T-helper 2 cell treated with Interferon-gamma antibody and Interleukin-4, amounts not matched to agents 5 μg/mL and 100 μg/mL, for 36 hours (primary cell): ENCODE measurements at regions not wholly inside any gene's neighbourhood (a gene's known extent, or its start where the extent isn't known, plus 50 kb on each side); places are given as distances from the start of the nearest gene placed in this dataset.

ENCODE experiments used
- DNase-seq: peaks from one replicate; pipeline ENCODE4 v3.0.0; 2021; ENCODE audit warnings: low spot score
- H3K27ac Mint-ChIP-seq: one replicate; pipeline ENCODE4 v1.8.0; 2021; ENCODE audit warnings: mild to moderate bottlenecking, mixed read lengths
- H3K27me3 Mint-ChIP-seq: one replicate; pipeline ENCODE4 v1.8.0; 2021; ENCODE audit warnings: low read depth, mixed read lengths
- H3K36me3 Mint-ChIP-seq: one replicate; pipeline ENCODE4 v1.8.0; 2021; ENCODE audit warnings: low read depth, mixed read lengths
- H3K4me1 Mint-ChIP-seq: one replicate; pipeline ENCODE4 v1.8.0; 2021; ENCODE audit warnings: low read depth, mixed read lengths
- H3K4me3 Mint-ChIP-seq: one replicate; pipeline ENCODE4 v1.8.0; 2022; ENCODE audit warnings: mild to moderate bottlenecking, moderate library complexity, mixed read lengths
- H3K9me3 Mint-ChIP-seq: one replicate; pipeline ENCODE4 v1.8.0; 2021; ENCODE audit warnings: mixed read lengths

DNA sequence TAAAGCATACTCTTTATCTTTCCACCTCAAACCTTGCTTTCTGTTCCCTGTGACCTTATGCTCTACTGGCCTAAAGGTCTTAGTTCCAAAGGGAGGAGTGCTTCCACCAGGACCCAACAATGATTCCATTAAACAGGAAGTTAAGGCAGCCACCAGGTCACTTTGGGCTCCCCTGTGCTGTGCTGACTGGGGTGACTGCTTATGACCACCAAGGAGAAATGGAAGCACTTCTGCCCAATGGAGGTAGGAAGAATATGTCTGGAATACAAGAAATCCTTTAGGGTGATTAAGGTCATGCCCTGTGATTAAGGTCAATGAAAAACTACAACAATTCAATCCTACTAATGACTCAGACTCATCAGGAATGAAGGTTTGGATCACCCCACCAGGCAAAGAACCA, 233.8 kb upstream of the CDH11 start:
- Mint-ChIP-seq H3K4me1 (no peaks in the 10 kb centered on the region), H3K27me3 (no peaks in the 10 kb centered on the region)

DNA sequence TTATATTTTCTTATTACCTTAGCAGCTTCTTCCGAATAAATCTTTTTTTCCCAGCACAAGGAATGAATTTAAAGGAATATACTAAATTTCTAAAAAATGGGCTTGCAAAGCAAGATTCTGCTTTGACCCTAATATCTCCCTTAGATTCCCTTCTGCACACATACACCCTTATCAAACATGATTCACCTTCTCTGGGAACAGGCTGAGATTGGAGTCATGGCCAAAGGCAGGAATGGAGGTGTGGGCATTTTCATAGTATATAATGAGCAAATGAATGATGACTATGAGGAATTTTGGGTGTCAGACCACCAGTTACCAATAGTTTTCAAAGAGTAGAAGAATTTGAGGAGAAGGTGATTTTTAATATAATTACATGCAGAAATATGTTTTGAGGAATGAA, 231.3 kb upstream of the CDH11 start:
- no peak overlapping the region for H3K27ac Mint-ChIP-seq
- no peak for DNase-seq

More for the DNA sequence above, 233.8 kb upstream of the CDH11 start:
- Mint-ChIP-seq H3K4me3 (no peak overlapping the region), H3K36me3 (no peaks in the 10 kb centered on the region), H3K27ac (no peak overlapping the region), H3K9me3 (peaks cover 34% of the 10 kb centered on the region)
- no peak for DNase-seq

GRCh38 chr16:65349626-65350025, 227.8 kb upstream of the CDH11 start:
- no peaks in the 10 kb centered on the region for H3K36me3 Mint-ChIP-seq
- H3K9me3 Mint-ChIP-seq: peaks cover 28% of the 10 kb centered on the region
- DNase-seq: no peak
- H3K4me3 Mint-ChIP-seq: no peak overlapping the region
- no peak overlapping the region for H3K27ac Mint-ChIP-seq
- no peaks in the 10 kb centered on the region for H3K4me1 Mint-ChIP-seq
- H3K27me3 Mint-ChIP-seq: no peaks in the 10 kb centered on the region

More for the DNA sequence above, 231.3 kb upstream of the CDH11 start:
- H3K27me3 Mint-ChIP-seq: no peaks in the 10 kb centered on the region
- no peaks in the 10 kb centered on the region for H3K4me1 Mint-ChIP-seq
- H3K36me3 Mint-ChIP-seq: no peaks in the 10 kb centered on the region
- no peak overlapping the region for H3K4me3 Mint-ChIP-seq
- peaks cover 40% of the 10 kb centered on the region for H3K9me3 Mint-ChIP-seq

GRCh38 chr16:65343556-65343955, 221.7 kb upstream of the CDH11 start:
- Mint-ChIP-seq H3K4me1 (no peaks in the 10 kb centered on the region), H3K4me3 (no peak overlapping the region), H3K27me3 (no peaks in the 10 kb centered on the region), H3K27ac (no peak overlapping the region), H3K36me3 (no peaks in the 10 kb centered on the region), H3K9me3 (peaks cover 12% of the 10 kb centered on the region)
- DNase-seq: no peak

- no peak overlapping the region for H3K27ac Mint-ChIP-seq
- H3K4me3 Mint-ChIP-seq: no peak overlapping the region
- no peaks in the 10 kb centered on the region for H3K27me3 Mint-ChIP-seq
- DNase-seq: no peak
- H3K9me3 Mint-ChIP-seq: peaks cover 12% of the 10 kb centered on the region
- H3K4me1 Mint-ChIP-seq: no peaks in the 10 kb centered on the region
- H3K36me3 Mint-ChIP-seq: no peaks in the 10 kb centered on the region
These were observed 220.5 kb upstream of the CDH11 start for GRCh38 chr16:65342231-65342866.

GRCh38 chr16:65339062-65339461, 217.2 kb upstream of the CDH11 start:
- H3K36me3 Mint-ChIP-seq: no peaks in the 10 kb centered on the region
- no peaks in the 10 kb centered on the region for H3K27me3 Mint-ChIP-seq
- H3K4me3 Mint-ChIP-seq: no peak overlapping the region
- no peaks in the 10 kb centered on the region for H3K4me1 Mint-ChIP-seq
- H3K9me3 Mint-ChIP-seq: peaks cover 26% of the 10 kb centered on the region
- H3K27ac Mint-ChIP-seq: no peak overlapping the region
- DNase-seq: no peak

GRCh38 chr16:65336160-65336559, 214.3 kb upstream of the CDH11 start:
- Mint-ChIP-seq H3K27me3 (no peaks in the 10 kb centered on the region), H3K36me3 (no peaks in the 10 kb centered on the region), H3K4me1 (no peaks in the 10 kb centered on the region), H3K9me3 (peaks cover 14% of the 10 kb centered on the region), H3K4me3 (no peak overlapping the region), H3K27ac (no peak overlapping the region)
- no peak for DNase-seq

- DNase-seq: no peak
- Mint-ChIP-seq H3K4me1 (no peaks in the 10 kb centered on the region), H3K9me3 (peaks cover 25% of the 10 kb centered on the region), H3K27me3 (no peaks in the 10 kb centered on the region), H3K4me3 (no peak overlapping the region), H3K27ac (no peak overlapping the region), H3K36me3 (no peaks in the 10 kb centered on the region)
These were observed 212.2 kb upstream of the CDH11 start for GRCh38 chr16:65334081-65334480.

GRCh38 chr16:65333283-65333682, 211.4 kb upstream of the CDH11 start:
- no peak overlapping the region for H3K4me3 Mint-ChIP-seq
- H3K36me3 Mint-ChIP-seq: no peaks in the 10 kb centered on the region
- no peak overlapping the region for H3K27ac Mint-ChIP-seq
- H3K9me3 Mint-ChIP-seq: peaks cover 25% of the 10 kb centered on the region
- DNase-seq: no peak
- no peaks in the 10 kb centered on the region for H3K4me1 Mint-ChIP-seq
- H3K27me3 Mint-ChIP-seq: no peaks in the 10 kb centered on the region

DNA sequence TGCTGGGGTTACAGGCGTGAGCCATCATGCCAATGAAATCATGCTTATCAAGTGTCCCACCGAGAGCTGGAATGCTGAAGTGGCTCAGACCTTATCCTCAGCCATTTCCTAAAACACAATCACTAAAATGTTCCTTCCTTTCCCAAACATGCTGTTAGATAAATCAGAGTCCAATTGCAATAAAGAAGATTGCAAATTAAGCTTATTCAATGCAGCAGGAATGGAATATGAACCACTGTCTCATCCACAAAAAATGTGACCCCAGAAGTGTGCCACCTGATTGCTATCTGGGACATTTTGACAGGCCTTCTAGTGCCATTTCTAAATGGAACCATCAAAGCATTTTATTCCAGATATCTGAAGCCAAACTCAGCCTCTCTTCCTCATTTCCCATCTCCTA, 205.5 kb upstream of the CDH11 start:
- no peak for DNase-seq
- Mint-ChIP-seq H3K36me3 (no peaks in the 10 kb centered on the region), H3K27ac (no peak overlapping the region), H3K4me3 (no peak overlapping the region), H3K9me3 (peaks cover 16% of the 10 kb centered on the region), H3K4me1 (no peaks in the 10 kb centered on the region), H3K27me3 (no peaks in the 10 kb centered on the region)

- Mint-ChIP-seq H3K9me3 (peaks cover 6% of the 10 kb centered on the region), H3K27me3 (no peaks in the 10 kb centered on the region), H3K4me1 (no peaks in the 10 kb centered on the region), H3K4me3 (no peak overlapping the region), H3K36me3 (no peaks in the 10 kb centered on the region), H3K27ac (no peak overlapping the region)
- DNase-seq: no peak
These were observed 201.9 kb upstream of the CDH11 start for GRCh38 chr16:65323655-65324237.

- H3K4me1 Mint-ChIP-seq: no peaks in the 10 kb centered on the region
- no peak for DNase-seq
- H3K9me3 Mint-ChIP-seq: peaks cover 4% of the 10 kb centered on the region
- H3K36me3 Mint-ChIP-seq: no peaks in the 10 kb centered on the region
- H3K4me3 Mint-ChIP-seq: no peak overlapping the region
- no peaks in the 10 kb centered on the region for H3K27me3 Mint-ChIP-seq
- H3K27ac Mint-ChIP-seq: no peak overlapping the region
These were observed 197.9 kb upstream of the CDH11 start for GRCh38 chr16:65319621-65320231.

GRCh38 chr16:65318590-65319257, 196.9 kb upstream of the CDH11 start:
- Mint-ChIP-seq H3K4me3 (no peak overlapping the region), H3K4me1 (no peaks in the 10 kb centered on the region), H3K36me3 (no peaks in the 10 kb centered on the region), H3K27me3 (no peaks in the 10 kb centered on the region), H3K9me3 (peaks cover 4% of the 10 kb centered on the region), H3K27ac (no peak overlapping the region)
- no peak for DNase-seq

DNA sequence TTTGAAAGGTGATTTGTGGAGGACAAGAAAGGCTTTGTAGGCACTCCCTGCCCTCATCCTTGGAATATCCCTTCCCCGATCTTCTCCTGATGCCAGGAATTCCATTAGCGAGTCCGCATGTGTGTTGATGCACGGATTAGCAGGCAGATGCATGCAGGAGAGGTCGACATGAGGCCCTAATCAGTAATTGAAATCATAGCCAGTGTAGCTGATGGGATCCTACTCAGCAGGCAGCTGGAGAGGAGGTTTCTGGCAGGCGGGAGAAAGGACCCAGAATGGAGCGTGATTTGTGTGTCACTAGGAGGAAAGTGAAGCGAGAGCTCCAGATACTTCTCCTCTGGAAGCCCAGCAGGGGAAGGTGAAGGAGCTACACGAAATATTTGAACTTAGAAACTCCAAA, 196.3 kb upstream of the CDH11 start:
- Mint-ChIP-seq H3K4me3 (no peak overlapping the region), H3K27ac (no peak overlapping the region), H3K27me3 (no peaks in the 10 kb centered on the region), H3K9me3 (peaks cover 4% of the 10 kb centered on the region), H3K4me1 (no peaks in the 10 kb centered on the region), H3K36me3 (no peaks in the 10 kb centered on the region)
- DNase-seq: no peak
